HCT116 (cell line): ENCODE measurements at regions not wholly inside any gene's neighbourhood (a gene's known extent, or its start where the extent isn't known, plus 50 kb on each side); places are given as distances from the start of the nearest gene placed in this dataset.

ENCODE experiments used
- ATAC-seq: fragments of 200-7000 bp; cut with Tn5 transposase; 2 replicates; pipeline ENCODE4 v1.9.1; 2020; ENCODE audit warnings: mild to moderate bottlenecking, moderate library complexity
- BruUV-seq: library from RNA; stranded (reverse); fragments of 400-500 nt; replicated peaks from 2 replicates; lab custom pipeline; 2021; lab: Mats Ljungman, UMichigan
- CTCF ChIA-PET: fragments of 300-600 bp; sonication (Branson Sonifier 250); formaldehyde crosslinking; loops from one replicate; lab custom pipeline; 2021; ENCODE audit warnings: antibody characterized with exemption; lab: Charles Lee
- POLR2A ChIA-PET: fragments of 300-600, 350-600 bp; sonication (Branson Sonifier 250); formaldehyde crosslinking; loops from one replicate; lab custom pipeline; 2021; ENCODE audit warnings: antibody characterized with exemption; lab: Charles Lee
- RAD21 ChIA-PET, 2 experiments: fragments of 300-600 bp; sonication (Branson Sonifier 250); formaldehyde crosslinking; loops; one replicate each; lab custom pipeline; 2023; ENCODE audit warnings: low total read pairs in 2 of 2; ENCODE audit not compliant: uncharacterized antibody in 2 of 2, unreplicated experiment in 2 of 2, low non-redundant PET in 1 of 2; lab: Charles Lee
- DNase-seq: peaks from one replicate; pipeline ENCODE4 v3.0.0-alpha.2; 2010; ENCODE audit warnings: low read depth, low spot score
- H2AFZ ChIP-seq: fragments of 200-600 bp; shearing (Covaris generic), sonication (generic); 2 replicates; pipeline ENCODE4 v1.6.1; 2017; ENCODE audit warnings: low read depth, mixed run types, mixed read lengths, antibody characterized with exemption, low read length; ENCODE audit not compliant: poor library complexity, severe bottlenecking
- H3K27ac ChIP-seq: 2 replicates; pipeline ENCODE4 v1.5.1; 2012; ENCODE audit warnings: low read depth, low read length
- H3K27me3 ChIP-seq: fragments of 200-600 bp; sonication (generic); 2 replicates; pipeline ENCODE4 v1.6.1; 2016; ENCODE audit warnings: mixed run types, low read length, mixed read lengths; ENCODE audit not compliant: insufficient read depth
- H3K36me3 ChIP-seq, 2 experiments: fragments of 200-500 bp in 1 of 2; fragments of 200-600 bp in 1 of 2; sonication (Bioruptor generic) in 1 of 2; sonication (generic) in 1 of 2; 2 replicates each; pipeline versions ENCODE4 v1.5.1 to v1.6.1; 2014 to 2016; ENCODE audit warnings: low read length in 2 of 2, inconsistent platforms in 1 of 2, mixed read lengths in 1 of 2, mixed run types in 1 of 2; ENCODE audit not compliant: insufficient read depth in 2 of 2, control insufficient read depth in 1 of 2
- H3K4me1 ChIP-seq, 2 experiments: fragments of 200-600 bp in 1 of 2; sonication (generic) in 1 of 2; 2 replicates each; pipeline versions ENCODE4 v1.5.1 to v1.6.1; 2012 to 2017; ENCODE audit warnings: low read length in 2 of 2, inconsistent platforms in 1 of 2, mild to moderate bottlenecking in 1 of 2, mixed read lengths in 1 of 2, mixed run types in 1 of 2, moderate library complexity in 1 of 2; ENCODE audit not compliant: insufficient read depth in 2 of 2, control insufficient read depth in 1 of 2
- H3K4me2 ChIP-seq: fragments of 200-600 bp; sonication (generic); 2 replicates; pipeline ENCODE4 v1.6.1; 2017; ENCODE audit warnings: mixed run types, low read length, mixed read lengths
- H3K4me3 ChIP-seq, 2 experiments: fragments of 200-600 bp in 1 of 2; sonication (generic) in 1 of 2; replicated peaks in 1 of 2; 2 replicates each; pipeline ENCODE4 v1.5.1; 2011 to 2016; ENCODE audit warnings: low read length in 2 of 2, control low read depth in 1 of 2, low read depth in 1 of 2, mild to moderate bottlenecking in 1 of 2, mixed read lengths in 1 of 2, mixed run types in 1 of 2
- H3K79me2 ChIP-seq: fragments of 200-600 bp; sonication (generic); 2 replicates; pipeline ENCODE4 v1.6.1; 2017; ENCODE audit warnings: mild to moderate bottlenecking, mixed run types, low read length, moderate library complexity, mixed read lengths; ENCODE audit not compliant: insufficient read depth
- H3K9ac ChIP-seq: fragments of 200-600 bp; sonication (generic); 2 replicates; pipeline ENCODE4 v1.6.1; 2016; ENCODE audit warnings: low read length, mixed read lengths
- H3K9me2 ChIP-seq: fragments of 200-600 bp; sonication (generic), shearing (Covaris generic); 2 replicates; pipeline ENCODE4 v1.6.1; 2017; ENCODE audit warnings: mixed run types, mild to moderate bottlenecking, moderate library complexity; ENCODE audit not compliant: insufficient read depth
- H3K9me3 ChIP-seq, 2 experiments: fragments of 200-500 bp in 1 of 2; fragments of 200-600 bp in 1 of 2; sonication (Bioruptor generic) in 1 of 2; sonication (generic) in 1 of 2; 2 replicates each; pipeline ENCODE4 v1.6.1; 2014 to 2017; ENCODE audit warnings: low read length in 2 of 2, mixed read lengths in 2 of 2, inconsistent platforms in 1 of 2, low read depth in 1 of 2, mild to moderate bottlenecking in 1 of 2, mixed run types in 1 of 2, moderate library complexity in 1 of 2; ENCODE audit not compliant: control insufficient read depth in 1 of 2, insufficient read depth in 1 of 2
- H4K20me1 ChIP-seq: fragments of 200-600 bp; sonication (generic), shearing (Covaris generic); 2 replicates; pipeline ENCODE4 v1.6.1; 2017; ENCODE audit warnings: mixed run types, mild to moderate bottlenecking, moderate library complexity; ENCODE audit not compliant: insufficient read depth
- ATF3 ChIP-seq: IDR thresholded peaks from 2 replicates; pipeline ENCODE4 v1.6.1; 2012
- CBX3 ChIP-seq: IDR thresholded peaks from 2 replicates; pipeline ENCODE4 v1.6.1; 2012; ENCODE audit warnings: low read depth
- CEBPB ChIP-seq: IDR thresholded peaks from 2 replicates; pipeline ENCODE4 v1.6.1; 2012; ENCODE audit warnings: low read depth
- EGR1 ChIP-seq: IDR thresholded peaks from 2 replicates; pipeline ENCODE4 v1.6.1; 2012; ENCODE audit warnings: low read depth
- ELF1 ChIP-seq: IDR thresholded peaks from 2 replicates; pipeline ENCODE4 v1.6.1; 2012; ENCODE audit warnings: low read depth, borderline replicate concordance
- EZH2phosphoT487 ChIP-seq: fragments of 200-600 bp; IDR thresholded peaks from 2 replicates; pipeline ENCODE4 v1.6.1; 2018; ENCODE audit warnings: antibody characterized with exemption, borderline replicate concordance
- FOSL1 ChIP-seq: IDR thresholded peaks from 2 replicates; pipeline ENCODE4 v1.6.1; 2012; ENCODE audit warnings: low read depth
- POLR2A ChIP-seq: IDR thresholded peaks from 2 replicates; pipeline ENCODE4 v1.7.0; 2011; ENCODE audit warnings: borderline replicate concordance; ENCODE audit not compliant: insufficient read depth, insufficient read length; ENCODE audit errors: extremely low read depth
- RAD21 ChIP-seq: IDR thresholded peaks from 2 replicates; pipeline ENCODE4 v1.6.1; 2012; ENCODE audit warnings: low read depth, mild to moderate bottlenecking
- REST ChIP-seq: IDR thresholded peaks from 2 replicates; pipeline ENCODE4 v1.6.1; 2012; ENCODE audit warnings: low read depth
- SIN3A ChIP-seq: IDR thresholded peaks from 2 replicates; pipeline ENCODE4 v1.6.1; 2012; ENCODE audit warnings: low read depth
- SP1 ChIP-seq: IDR thresholded peaks from 2 replicates; pipeline ENCODE4 v1.6.1; 2012; ENCODE audit warnings: low read depth
- SRF ChIP-seq: IDR thresholded peaks from 2 replicates; pipeline ENCODE4 v1.6.1; 2012; ENCODE audit warnings: low read depth
- TCF7L2 ChIP-seq: IDR thresholded peaks from 2 replicates; pipeline ENCODE4 v1.7.0; 2011; ENCODE audit warnings: borderline replicate concordance, inconsistent platforms; ENCODE audit not compliant: insufficient read depth, insufficient read length; ENCODE audit errors: extremely low read depth
- ZNF274 ChIP-seq: fragments of 200-500 bp; sonication (Bioruptor generic); IDR thresholded peaks from 2 replicates; pipeline ENCODE4 v1.6.1; 2014; ENCODE audit warnings: mild to moderate bottlenecking, low read depth, low read length, inconsistent platforms
- intact Hi-C: fragments of 100-400 bp; cut with micrococcal nuclease; formaldehyde crosslinking; loops from 2 replicates; pipeline ENCODE4 v1.10.0; 2022

DNA sequence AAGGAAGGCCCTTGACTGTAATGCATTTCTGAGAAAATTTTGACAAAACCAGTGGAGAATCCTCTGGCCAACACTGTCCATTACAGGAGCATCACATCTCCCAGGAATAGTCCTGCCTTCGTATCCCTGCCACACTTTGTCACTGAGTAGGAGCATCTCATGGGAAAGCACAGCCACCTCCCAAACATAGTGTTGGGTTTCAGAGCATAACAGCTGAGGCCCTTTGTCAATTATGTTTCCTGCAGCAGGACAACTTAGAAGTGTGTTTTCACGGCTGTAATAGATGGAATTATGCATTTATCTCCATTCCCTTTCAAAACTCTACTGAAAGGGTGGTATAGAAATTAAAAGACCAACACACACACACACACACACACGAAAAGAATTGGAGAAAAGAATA is 91.1 kb upstream of the SMAD1 start:
- ChIA-PET RAD21 (no interaction called here), CTCF (no interaction called here), POLR2A (no interaction called here)
- no peak for DNase-seq
- no peaks in the 10 kb centered on the region for H4K20me1 ChIP-seq
- H3K27ac ChIP-seq: no peak overlapping the region
- no peak for TF ChIP-seq ELF1
- no peak for TF ChIP-seq FOSL1
- no peak for TF ChIP-seq REST
- no peak for TF ChIP-seq EZH2phosphoT487
- no peak for TF ChIP-seq CBX3
- no peaks in the 10 kb centered on the region for H3K9me3 ChIP-seq
- no peaks in the 10 kb centered on the region for H3K36me3 ChIP-seq
- no peak overlapping the region for H3K9ac ChIP-seq
- H3K9me2 ChIP-seq: no peaks in the 10 kb centered on the region
- intact Hi-C loops: no loop called here
- H3K4me1 ChIP-seq: no peaks in the 10 kb centered on the region
- no peak overlapping the region for H2AFZ ChIP-seq
- BruUV-seq: no TSS peak
- no peak overlapping the region for H3K4me3 ChIP-seq
- H3K27me3 ChIP-seq: no peaks in the 10 kb centered on the region
- no peaks in the 10 kb centered on the region for H3K79me2 ChIP-seq
- no peak overlapping the region for H3K4me2 ChIP-seq
- ATAC-seq: no peak

- no peak overlapping the region for H3K4me3 ChIP-seq
- no peaks in the 10 kb centered on the region for H3K27me3 ChIP-seq
- TF ChIP-seq EGR1 (no peak), CBX3 (no peak), FOSL1 (no peak), SRF (no peak), TCF7L2 (no peak), ELF1 (no peak), RAD21 (no peak), CEBPB (no peak), ZNF274 (no peak), REST (no peak), SP1 (no peak), POLR2A (no peak), ATF3 (no peak), SIN3A (no peak)
- TF ChIP-seq, all 23 proteins: peak for 0
- H3K9ac ChIP-seq: no peak overlapping the region
- RAD21 ChIA-PET: no interaction called here
- intact Hi-C loops: no loop called here
- H3K9me2 ChIP-seq: no peaks in the 10 kb centered on the region
- H4K20me1 ChIP-seq: no peaks in the 10 kb centered on the region
- no TSS peak for BruUV-seq
- H3K9me3 ChIP-seq: no peaks in the 10 kb centered on the region
- DNase-seq (no peak), ATAC-seq (no peak)
- no peaks in the 10 kb centered on the region for H3K36me3 ChIP-seq
- H2AFZ ChIP-seq: no peak overlapping the region
- no peaks in the 10 kb centered on the region for H3K79me2 ChIP-seq
- H3K4me1 ChIP-seq: no peaks in the 10 kb centered on the region
- POLR2A ChIA-PET: no interaction called here
- H3K27ac ChIP-seq: no peak overlapping the region
- no peak overlapping the region for H3K4me2 ChIP-seq
- CTCF ChIA-PET: no interaction called here
These were observed 92.1 kb upstream of the SMAD1 start for GRCh38 chr4:145389550-145389949.
